Ectodermal cell (in vitro differentiated cells): ENCODE measurements at regions not wholly inside any gene's neighbourhood (a gene's known extent, or its start where the extent isn't known, plus 50 kb on each side); places are given as distances from the start of the nearest gene placed in this dataset.

ENCODE experiments used
- H3K27ac ChIP-seq: 2 replicates; pipeline ENCODE4 v1.7.0; 2013; ENCODE audit warnings: mild to moderate bottlenecking, low read depth, low read length; ENCODE audit not compliant: insufficient read depth, poor library complexity, severe bottlenecking
- H3K27me3 ChIP-seq: 2 replicates; pipeline ENCODE4 v1.7.0; 2013; ENCODE audit warnings: mild to moderate bottlenecking, low read length; ENCODE audit not compliant: insufficient read depth, control insufficient read depth, poor library complexity, severe bottlenecking
- H3K36me3 ChIP-seq: one replicate; pipeline ENCODE4 v1.7.0; 2013; ENCODE audit warnings: low read length; ENCODE audit not compliant: control insufficient read depth, insufficient read depth
- H3K4me1 ChIP-seq: one replicate; pipeline ENCODE4 v1.7.0; 2013; ENCODE audit warnings: low read length; ENCODE audit not compliant: control insufficient read depth, insufficient read depth
- H3K4me3 ChIP-seq: 2 replicates; pipeline ENCODE4 v1.7.0; 2013; ENCODE audit warnings: low read depth, low read length, control low read depth; ENCODE audit not compliant: insufficient read depth
- H3K9me3 ChIP-seq: 2 replicates; pipeline ENCODE4 v1.7.0; 2013; ENCODE audit warnings: mild to moderate bottlenecking, low read length, moderate library complexity; ENCODE audit not compliant: control insufficient read depth
- WGBS, 2 experiments: methylation state at CpG; one replicate each; pipeline ENCODE4 v1.1.7; 2013; ENCODE audit warnings: missing lambda C conversion rate in 2 of 2; 5-methylcytosine and 5-hydroxymethylcytosine counted together

GRCh38 chr2:22999951-23000350 is 385.0 kb upstream of the KLHL29 start:
- Histone ChIP-seq H3K4me1 (no peaks in the 10 kb centered on the region), H3K36me3 (no peaks in the 10 kb centered on the region), H3K4me3 (no peak overlapping the region), H3K27me3 (no peaks in the 10 kb centered on the region), H3K27ac (no peak overlapping the region), H3K9me3 (no peaks in the 10 kb centered on the region)
- 94 to 95% methylated on average over 3 of the region's 4 CpGs for WGBS, 2 experiments

- no peak overlapping the region for H3K27ac ChIP-seq
- no peak overlapping the region for H3K4me3 ChIP-seq
- WGBS, 2 experiments = 97 to 100% methylated on average over 1 of the region's 1 CpG
- H3K4me1 ChIP-seq = no peaks in the 10 kb centered on the region
- H3K9me3 ChIP-seq = no peaks in the 10 kb centered on the region
- no peaks in the 10 kb centered on the region for H3K27me3 ChIP-seq
- no peaks in the 10 kb centered on the region for H3K36me3 ChIP-seq
Measured at GRCh38 chr2:23002234-23002633, 382.7 kb upstream of the KLHL29 start.

GRCh38 chr2:23005469-23005868 is 379.5 kb upstream of the KLHL29 start:
- WGBS, 2 experiments = 80 to 84% methylated on average over 4 of the region's 4 CpGs
- Histone ChIP-seq H3K27ac (no peak overlapping the region), H3K4me1 (no peaks in the 10 kb centered on the region), H3K4me3 (no peak overlapping the region), H3K9me3 (no peaks in the 10 kb centered on the region), H3K36me3 (no peaks in the 10 kb centered on the region), H3K27me3 (no peaks in the 10 kb centered on the region)

GRCh38 chr2:23007631-23008235 is 377.2 kb upstream of the KLHL29 start:
- WGBS, 2 experiments = 93 to 100% methylated on average over 1 of the region's 1 CpG
- Histone ChIP-seq H3K9me3 (no peaks in the 10 kb centered on the region), H3K36me3 (no peaks in the 10 kb centered on the region), H3K4me1 (no peaks in the 10 kb centered on the region), H3K4me3 (no peak overlapping the region), H3K27ac (no peak overlapping the region), H3K27me3 (no peaks in the 10 kb centered on the region)

- WGBS, 2 experiments = 96% methylated on average over 6 of the region's 6 CpGs
- no peaks in the 10 kb centered on the region for H3K4me1 ChIP-seq
- H3K4me3 ChIP-seq = no peak overlapping the region
- no peaks in the 10 kb centered on the region for H3K9me3 ChIP-seq
- H3K27me3 ChIP-seq = no peaks in the 10 kb centered on the region
- no peaks in the 10 kb centered on the region for H3K36me3 ChIP-seq
- no peak overlapping the region for H3K27ac ChIP-seq
Measured at GRCh38 chr2:23008440-23008839, 376.5 kb upstream of the KLHL29 start.

GRCh38 chr2:23008951-23009350 is 376.0 kb upstream of the KLHL29 start:
- no peak overlapping the region for H3K27ac ChIP-seq
- no peaks in the 10 kb centered on the region for H3K9me3 ChIP-seq
- no peaks in the 10 kb centered on the region for H3K27me3 ChIP-seq
- H3K36me3 ChIP-seq = no peaks in the 10 kb centered on the region
- H3K4me3 ChIP-seq = no peak overlapping the region
- WGBS, 2 experiments = 91 to 94% methylated on average over 7 of the region's 7 CpGs
- H3K4me1 ChIP-seq = no peaks in the 10 kb centered on the region

GRCh38 chr2:23009545-23010149 is 375.3 kb upstream of the KLHL29 start:
- Histone ChIP-seq H3K36me3 (no peaks in the 10 kb centered on the region), H3K27ac (no peak overlapping the region)
- 89 to 94% methylated on average over 5 to 7 of the region's 7 CpGs for WGBS, 2 experiments

GRCh38 chr2:23012499-23012898 is 372.5 kb upstream of the KLHL29 start:
- no peaks in the 10 kb centered on the region for H3K36me3 ChIP-seq
- H3K27me3 ChIP-seq = no peaks in the 10 kb centered on the region
- no peak overlapping the region for H3K4me3 ChIP-seq
- H3K4me1 ChIP-seq = peaks cover 4% of the 10 kb centered on the region
- H3K9me3 ChIP-seq = no peaks in the 10 kb centered on the region
- H3K27ac ChIP-seq = no peak overlapping the region
- 94 to 100% methylated on average over 2 of the region's 2 CpGs for WGBS, 2 experiments

More at GRCh38 chr2:23009545-23010149, 375.3 kb upstream of the KLHL29 start:
- H3K4me3 ChIP-seq = no peak overlapping the region
- H3K9me3 ChIP-seq = no peaks in the 10 kb centered on the region
- H3K4me1 ChIP-seq = no peaks in the 10 kb centered on the region
- no peaks in the 10 kb centered on the region for H3K27me3 ChIP-seq

- 94% methylated on average over 7 of the region's 7 CpGs for WGBS, 2 experiments
- Histone ChIP-seq H3K9me3 (no peaks in the 10 kb centered on the region), H3K27me3 (no peaks in the 10 kb centered on the region), H3K27ac (no peak overlapping the region), H3K36me3 (no peaks in the 10 kb centered on the region), H3K4me1 (peaks cover 17% of the 10 kb centered on the region), H3K4me3 (no peak overlapping the region)
Measured at GRCh38 chr2:23015651-23016200, 369.3 kb upstream of the KLHL29 start.

GRCh38 chr2:23019476-23019875 is 365.5 kb upstream of the KLHL29 start:
- Histone ChIP-seq H3K27me3 (no peaks in the 10 kb centered on the region), H3K4me3 (no peak overlapping the region), H3K36me3 (no peaks in the 10 kb centered on the region), H3K9me3 (no peaks in the 10 kb centered on the region), H3K27ac (no peak overlapping the region), H3K4me1 (peaks cover 21% of the 10 kb centered on the region)
- 23 to 36% methylated on average over 1 of the region's 1 CpG for WGBS, 2 experiments
